NCI-H510A (cell line): ENCODE measurements at regions not wholly inside any gene's neighbourhood (a gene's known extent, or its start where the extent isn't known, plus 50 kb on each side); places are given as distances from the start of the nearest gene placed in this dataset.

Source experiments
- DNase-seq: peaks from one replicate; lab custom pipeline; 2025; lab: John Stamatoyannopoulos, UW

DNA sequence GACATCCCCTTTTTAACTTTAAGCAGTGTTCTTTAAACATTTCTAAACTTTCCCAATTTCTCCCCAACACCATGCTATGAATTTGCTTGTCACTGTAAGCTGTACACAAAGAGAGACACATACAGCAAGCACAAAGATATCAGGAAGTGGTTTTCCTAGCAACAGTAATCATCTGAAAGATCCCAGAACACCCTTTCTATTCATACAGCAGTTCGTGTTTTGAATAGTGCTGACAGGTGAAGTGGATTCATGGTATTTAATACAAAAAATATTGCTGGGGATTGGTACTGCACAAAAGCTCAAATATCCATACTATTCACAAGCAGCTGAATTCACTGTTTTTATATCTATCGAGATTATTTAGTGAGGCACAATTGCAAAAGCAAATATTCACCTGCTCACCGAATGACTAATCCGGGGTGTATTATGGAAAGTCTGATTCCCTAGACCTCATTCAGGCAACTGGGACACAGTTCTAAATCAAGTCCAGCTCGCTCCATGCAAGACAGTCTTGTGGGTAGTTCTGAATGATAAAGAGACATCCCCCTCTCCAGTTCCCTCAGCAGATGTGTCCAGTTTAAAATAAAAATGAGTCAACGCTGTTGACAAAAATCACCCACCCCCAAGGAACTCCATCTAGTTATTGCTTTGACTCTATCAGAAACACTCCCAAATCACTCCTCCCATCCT is 107.1 kb upstream of the TSHZ2 start:
- no peak for DNase-seq

DNA sequence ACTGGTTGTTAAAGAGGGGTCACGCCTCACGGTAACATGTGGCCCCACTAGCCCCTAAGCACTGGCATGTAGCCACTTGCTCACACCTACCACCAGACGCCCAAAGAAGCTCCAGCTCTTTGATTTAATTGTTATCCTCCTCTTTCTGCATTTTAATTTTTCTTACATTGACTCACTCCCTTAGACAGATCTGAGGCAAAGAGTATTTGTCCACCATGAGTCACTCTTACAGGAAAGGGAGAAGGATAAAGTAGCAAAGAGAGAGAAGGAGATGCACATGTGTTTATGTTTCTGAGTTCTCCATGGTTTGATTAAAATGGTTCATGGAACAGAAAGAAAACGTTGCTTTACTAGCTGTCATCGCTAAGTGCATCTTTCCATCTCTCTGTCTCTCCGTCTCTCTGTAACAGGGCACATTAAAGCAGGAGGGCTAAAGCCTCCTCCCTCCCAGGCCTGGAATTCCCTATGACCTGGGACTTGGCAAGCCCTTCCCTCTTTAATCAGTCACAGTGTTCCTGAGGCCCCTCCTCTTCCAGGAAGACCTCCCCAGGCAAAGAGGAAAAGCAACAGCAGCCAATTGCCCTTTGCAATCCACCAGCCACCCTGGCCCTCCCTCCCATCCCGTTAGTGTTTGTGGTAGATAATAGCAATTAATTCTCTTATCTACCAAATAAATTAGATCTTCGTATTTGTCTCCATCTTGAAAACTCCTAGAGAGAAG is 112.8 kb upstream of the TSHZ2 start:
- DNase-seq = no peak

- DNase-seq = no peak
Observed at GRCh38 chr20:52852714-52853113, 119.4 kb upstream of the TSHZ2 start.

GRCh38 chr20:52847731-52848359 is 124.3 kb upstream of the TSHZ2 start:
- no peak for DNase-seq

- no peak for DNase-seq
Observed at GRCh38 chr20:52847029-52847660, 125.0 kb upstream of the TSHZ2 start.

GRCh38 chr20:52845044-52845443 is 127.1 kb upstream of the TSHZ2 start:
- DNase-seq = no peak

GRCh38 chr20:52843425-52843824 is 128.7 kb upstream of the TSHZ2 start:
- DNase-seq = no peak

DNA sequence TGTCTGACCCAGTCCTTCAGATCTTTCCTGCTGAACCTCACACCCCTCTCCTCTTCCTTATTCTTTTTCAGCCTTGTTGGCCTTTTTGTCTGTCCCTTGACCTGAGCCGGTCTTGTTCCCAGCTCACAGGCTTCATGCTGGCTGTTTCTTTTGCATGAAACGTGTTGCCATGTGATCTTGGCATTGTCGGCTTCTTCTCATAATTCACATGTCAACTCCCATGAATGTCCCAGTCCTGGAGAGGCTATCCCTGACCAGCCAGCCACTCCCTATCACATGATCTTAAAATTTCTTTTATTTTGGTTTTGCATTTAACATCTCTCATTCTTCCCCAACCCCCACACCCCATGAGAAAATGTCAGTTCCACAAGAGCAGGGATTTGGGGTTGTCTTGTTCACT is 131.2 kb upstream of the TSHZ2 start:
- DNase-seq = no peak

- no peak for DNase-seq
Observed at GRCh38 chr20:52840041-52840440, 132.1 kb upstream of the TSHZ2 start.

DNA sequence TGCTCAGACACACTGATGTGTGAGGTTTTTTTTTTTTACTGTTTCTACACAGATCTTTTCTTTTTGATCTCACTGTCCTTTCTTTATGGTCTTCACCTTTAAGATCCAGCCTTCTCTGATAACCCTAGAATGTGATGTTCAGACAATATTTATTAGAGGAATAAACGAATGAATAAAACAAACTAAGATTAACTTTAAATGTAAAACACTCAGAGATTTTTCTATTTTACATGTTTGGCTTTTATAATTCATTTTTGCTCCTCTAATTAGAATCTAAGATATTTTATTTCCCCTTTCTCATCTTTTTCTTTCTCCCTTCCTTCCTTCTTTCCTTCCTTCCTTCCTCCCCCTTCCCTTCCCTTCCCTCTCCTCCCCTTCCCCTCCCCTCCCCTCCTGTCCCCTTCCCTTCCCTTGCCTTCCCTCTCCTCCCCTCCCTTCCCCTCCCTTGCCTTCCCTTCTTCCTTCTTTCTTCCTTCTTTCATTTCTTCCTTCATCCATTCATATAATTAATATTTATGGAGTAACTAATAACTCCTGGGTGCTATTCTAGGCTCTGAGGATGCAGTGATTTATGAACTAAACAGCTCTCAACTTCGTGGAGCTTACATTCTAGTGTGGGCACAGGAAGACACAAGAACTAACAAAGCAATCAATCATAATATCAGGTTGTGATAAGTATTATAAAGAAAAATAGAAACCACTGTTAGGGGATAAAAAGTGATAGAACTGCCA is 133.5 kb upstream of the TSHZ2 start:
- no peak for DNase-seq

DNA sequence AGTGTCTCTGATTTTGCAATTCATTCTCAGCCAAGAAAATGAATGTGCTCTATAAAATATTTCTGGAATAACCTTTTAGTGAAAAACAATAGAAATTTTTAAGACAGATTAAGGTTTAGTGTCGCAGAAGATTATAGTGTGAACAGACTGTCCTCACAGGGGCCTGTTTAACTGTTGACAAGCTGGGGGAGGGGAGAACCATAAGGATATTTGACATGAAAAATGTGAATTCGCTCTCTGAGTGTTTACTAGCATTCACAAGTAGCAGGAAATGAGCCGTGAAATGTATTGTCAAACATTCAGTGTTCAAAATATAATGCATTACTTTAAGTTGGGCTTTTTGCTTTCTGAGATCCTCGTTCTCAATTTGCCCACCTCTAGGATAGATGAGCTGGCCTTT is 134.8 kb upstream of the TSHZ2 start:
- peak; percentile 53 for DNase-seq

GRCh38 chr20:52833901-52834300 is 138.3 kb upstream of the TSHZ2 start:
- no peak for DNase-seq

- DNase-seq = no peak
Observed at GRCh38 chr20:52832151-52832774, 139.9 kb upstream of the TSHZ2 start.

GRCh38 chr20:52830598-52830997 is 141.6 kb upstream of the TSHZ2 start:
- no peak for DNase-seq

DNA sequence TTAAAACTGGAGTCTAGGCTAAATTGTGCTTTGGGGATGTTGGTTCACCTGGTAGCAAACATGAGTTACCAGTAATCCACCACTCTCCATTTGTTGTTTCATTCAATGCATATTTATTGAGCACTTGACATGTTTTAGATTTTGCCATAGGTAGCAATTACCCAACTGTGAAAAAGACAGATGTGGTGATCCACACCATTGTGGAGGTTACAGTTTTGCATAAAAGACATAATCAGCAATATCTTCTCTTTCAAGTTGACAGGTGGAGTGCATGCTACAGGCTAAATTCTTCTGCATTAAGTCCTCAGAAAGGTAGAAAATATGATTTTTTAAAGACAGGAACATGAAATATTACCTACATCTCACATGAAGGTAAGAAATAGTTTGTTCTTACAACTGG is 143.0 kb upstream of the TSHZ2 start:
- no peak for DNase-seq

- no peak for DNase-seq
Observed at GRCh38 chr20:52828199-52828598, 144.0 kb upstream of the TSHZ2 start.

GRCh38 chr20:52826722-52827121 is 145.4 kb upstream of the TSHZ2 start:
- DNase-seq = no peak

DNA sequence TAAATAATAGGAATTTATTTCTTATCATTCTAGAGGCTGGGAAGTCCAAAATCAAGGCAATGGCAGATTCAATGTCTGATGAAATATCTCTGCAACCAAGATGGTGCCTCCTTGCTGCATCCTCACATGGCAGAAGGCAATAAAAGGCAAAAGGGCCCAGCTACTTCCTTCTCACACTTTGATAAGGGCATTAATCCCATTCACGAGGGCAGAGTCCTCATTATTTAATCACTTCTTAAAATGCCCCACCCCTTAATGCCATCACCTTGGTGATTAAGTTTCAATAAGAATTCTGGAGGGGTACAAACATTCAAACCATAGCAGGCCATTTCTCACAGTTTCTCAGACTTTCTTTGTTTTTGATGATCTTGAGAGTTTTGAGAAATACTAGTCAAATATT is 145.8 kb upstream of the TSHZ2 start:
- no peak for DNase-seq

GRCh38 chr20:52824494-52825216 is 147.5 kb upstream of the TSHZ2 start:
- DNase-seq = no peak

DNA sequence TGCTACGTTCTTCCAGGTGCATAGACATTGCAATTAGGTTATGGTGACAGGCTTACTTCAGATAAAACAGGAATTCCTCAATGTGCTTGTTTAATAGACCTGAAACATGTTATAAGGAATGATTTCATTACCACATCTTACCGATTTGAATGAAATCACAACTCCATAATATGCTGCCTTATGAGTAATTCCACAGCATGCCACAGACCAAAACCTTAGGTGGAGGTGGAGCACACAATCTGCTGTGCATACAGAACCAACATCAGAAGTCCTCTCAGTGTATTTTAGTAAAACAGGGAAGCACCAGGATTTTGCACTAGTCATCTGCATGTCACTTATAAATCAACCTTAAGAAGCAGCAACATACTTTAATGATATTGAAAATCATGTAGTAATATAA is 148.9 kb upstream of the TSHZ2 start:
- no peak for DNase-seq
